Thyroid gland (tissue), 4 donors: ENCODE measurements at regions not wholly inside any gene's neighbourhood (a gene's known extent, or its start where the extent isn't known, plus 50 kb on each side); places are given as distances from the start of the nearest gene placed in this dataset.

Source experiments
- POLR2A ChIP-seq, 2 donors: fragments of 450-650 bp; IDR thresholded peaks; one replicate each; pipeline ENCODE4 v1.6.1; 2017; ENCODE audit warnings: antibody characterized with exemption in 2 of 2, mild to moderate bottlenecking in 2 of 2, moderate library complexity in 1 of 2
- TF ChIP-seq, protein P1 (sequence below), 6 experiments: fragments of 200-600 bp in 3 of 6; fragments of 450-650 bp in 3 of 6; sonication (generic) in 3 of 6; IDR thresholded peaks; one replicate each; pipeline ENCODE4 v1.5.1; 2016 to 2019; ENCODE audit warnings: antibody characterized with exemption in 6 of 6, mild to moderate bottlenecking in 2 of 6, inconsistent platforms in 1 of 6, moderate library complexity in 1 of 6

DNA sequence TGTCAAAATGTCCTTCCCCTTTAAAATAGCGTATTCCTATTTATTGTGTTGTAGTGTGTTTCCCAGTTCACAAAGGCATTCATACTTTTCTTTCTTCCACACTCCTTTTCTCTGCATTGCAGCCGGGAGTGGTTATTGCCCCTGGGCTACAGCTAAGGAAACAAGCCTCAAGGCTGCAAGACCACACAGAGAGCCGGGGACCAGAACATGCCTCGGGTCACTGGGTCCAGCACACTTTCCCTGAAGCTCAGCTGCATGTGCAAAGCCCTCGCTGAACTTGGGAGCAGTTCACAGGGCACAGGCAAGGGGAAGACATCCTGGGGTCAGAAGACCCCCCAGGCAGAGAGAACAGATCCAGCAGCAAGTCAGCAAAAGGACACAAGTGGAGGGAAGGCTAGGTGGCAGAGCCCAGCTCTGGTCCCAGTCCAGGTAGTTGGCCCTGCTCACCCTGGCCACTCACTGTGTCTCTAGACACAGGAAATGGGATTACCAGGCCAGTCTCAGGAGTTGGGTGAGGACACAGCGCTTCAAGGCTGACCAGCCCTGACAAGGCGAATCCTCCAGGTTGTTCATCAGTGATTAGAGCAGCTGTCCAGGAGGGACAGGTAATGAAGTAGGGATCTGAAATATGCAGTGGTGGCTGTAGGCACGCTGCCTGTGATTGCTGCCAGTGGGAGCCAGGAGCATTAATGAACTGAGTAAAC lies 118.2 kb downstream of the CD83 start:
- TF ChIP-seq, protein P1, sequence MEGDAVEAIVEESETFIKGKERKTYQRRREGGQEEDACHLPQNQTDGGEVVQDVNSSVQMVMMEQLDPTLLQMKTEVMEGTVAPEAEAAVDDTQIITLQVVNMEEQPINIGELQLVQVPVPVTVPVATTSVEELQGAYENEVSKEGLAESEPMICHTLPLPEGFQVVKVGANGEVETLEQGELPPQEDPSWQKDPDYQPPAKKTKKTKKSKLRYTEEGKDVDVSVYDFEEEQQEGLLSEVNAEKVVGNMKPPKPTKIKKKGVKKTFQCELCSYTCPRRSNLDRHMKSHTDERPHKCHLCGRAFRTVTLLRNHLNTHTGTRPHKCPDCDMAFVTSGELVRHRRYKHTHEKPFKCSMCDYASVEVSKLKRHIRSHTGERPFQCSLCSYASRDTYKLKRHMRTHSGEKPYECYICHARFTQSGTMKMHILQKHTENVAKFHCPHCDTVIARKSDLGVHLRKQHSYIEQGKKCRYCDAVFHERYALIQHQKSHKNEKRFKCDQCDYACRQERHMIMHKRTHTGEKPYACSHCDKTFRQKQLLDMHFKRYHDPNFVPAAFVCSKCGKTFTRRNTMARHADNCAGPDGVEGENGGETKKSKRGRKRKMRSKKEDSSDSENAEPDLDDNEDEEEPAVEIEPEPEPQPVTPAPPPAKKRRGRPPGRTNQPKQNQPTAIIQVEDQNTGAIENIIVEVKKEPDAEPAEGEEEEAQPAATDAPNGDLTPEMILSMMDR (IDR thresholded peaks at IDR 0.05), result no peak
- no peak for TF ChIP-seq POLR2A (IDR thresholded peaks at IDR 0.05)
